CD14-positive monocyte (primary cell): ENCODE measurements at regions not wholly inside any gene's neighbourhood (a gene's known extent, or its start where the extent isn't known, plus 50 kb on each side); places are given as distances from the start of the nearest gene placed in this dataset.
A peak's percentile ranks its signal among the peaks of the same experiment; 100 is the strongest.

Source experiments
- DNase-seq, 3 donors: peaks; one replicate each; pipeline ENCODE4 v3.0.0-alpha.2; 2011 to 2022
- H2AFZ ChIP-seq: 2 replicates; pipeline ENCODE4 v1.6.0; 2012; ENCODE audit warnings: mild to moderate bottlenecking, low read depth, low read length, inconsistent platforms; ENCODE audit not compliant: insufficient read depth, poor library complexity, severe bottlenecking
- H3K27ac ChIP-seq, 2 donors: 1 replicate in 1 of 2; 2 replicates in 1 of 2; pipeline ENCODE4 v1.5.1; 2012 to 2013; ENCODE audit warnings: low read length in 2 of 2, control low read depth in 1 of 2, inconsistent platforms in 1 of 2, low read depth in 1 of 2, mild to moderate bottlenecking in 1 of 2
- H3K27me3 ChIP-seq, 2 donors: one replicate each; pipeline versions ENCODE4 v1.6.0 to v1.6.1; 2011 to 2013; ENCODE audit warnings: low read length in 2 of 2; ENCODE audit not compliant: control insufficient read depth in 2 of 2, insufficient read depth in 2 of 2
- H3K36me3 ChIP-seq, 2 donors: replicated peaks in 1 of 2; 1 replicate in 1 of 2; 2 replicates in 1 of 2; pipeline versions ENCODE4 v1.5.1 to v1.6.1; 2012 to 2013; ENCODE audit warnings: low read length in 2 of 2, control low read depth in 1 of 2, inconsistent platforms in 1 of 2, mild to moderate bottlenecking in 1 of 2; ENCODE audit not compliant: insufficient read depth in 2 of 2, control insufficient read depth in 1 of 2
- H3K4me1 ChIP-seq, 2 donors: 1 replicate in 1 of 2; 2 replicates in 1 of 2; pipeline versions ENCODE4 v1.5.1 to v1.6.1; 2012 to 2013; ENCODE audit warnings: low read length in 2 of 2, control low read depth in 1 of 2, inconsistent platforms in 1 of 2, mild to moderate bottlenecking in 1 of 2, moderate library complexity in 1 of 2; ENCODE audit not compliant: insufficient read depth in 2 of 2, control insufficient read depth in 1 of 2
- H3K4me2 ChIP-seq: replicated peaks from 2 replicates; pipeline ENCODE3; 2012; ENCODE audit warnings: low read length, moderate library complexity, mild to moderate bottlenecking; ENCODE audit not compliant: poor library complexity, severe bottlenecking; ENCODE audit errors: extremely low read depth
- H3K4me3 ChIP-seq, 3 experiments: fragments of 200-600 bp in 1 of 3; sonication (generic) in 1 of 3; replicated peaks in 1 of 3; 1 replicate in 2 of 3; 2 replicates in 1 of 3; pipeline ENCODE4 v1.5.1; 2011 to 2013; ENCODE audit warnings: low read length in 3 of 3, mild to moderate bottlenecking in 3 of 3, control low read depth in 2 of 3, low read depth in 2 of 3, inconsistent platforms in 1 of 3, moderate library complexity in 1 of 3
- H3K79me2 ChIP-seq: 2 replicates; pipeline ENCODE4 v1.6.0; 2012; ENCODE audit warnings: mild to moderate bottlenecking, control low read depth, inconsistent platforms, low read length, moderate library complexity; ENCODE audit not compliant: insufficient read depth
- H3K9ac ChIP-seq: 2 replicates; pipeline ENCODE4 v1.6.0; 2017; ENCODE audit warnings: low read length, mild to moderate bottlenecking; ENCODE audit not compliant: insufficient read depth, poor library complexity, severe bottlenecking
- H3K9me3 ChIP-seq, 2 donors: replicated peaks in 1 of 2; 1 replicate in 1 of 2; 2 replicates in 1 of 2; pipeline versions ENCODE4 v1.5.1 to v1.6.1; 2012 to 2013; ENCODE audit warnings: low read length in 2 of 2, control low read depth in 1 of 2; ENCODE audit not compliant: control insufficient read depth in 1 of 2, insufficient read depth in 1 of 2
- H4K20me1 ChIP-seq: 2 replicates; pipeline ENCODE4 v1.6.0; 2012; ENCODE audit warnings: mild to moderate bottlenecking, low read length, control low read depth, moderate library complexity; ENCODE audit not compliant: insufficient read depth
- H3K27ac Mint-ChIP-seq, 7 donors: one replicate each; pipeline ENCODE4 v1.8.0; 2020; ENCODE audit warnings: mild to moderate bottlenecking in 7 of 7, mixed read lengths in 7 of 7, moderate library complexity in 6 of 7, inconsistent platforms in 2 of 7
- H3K27me3 Mint-ChIP-seq, 3 donors: one replicate each; pipeline ENCODE4 v1.8.0; 2021 to 2022; ENCODE audit warnings: low read depth in 3 of 3, mild to moderate bottlenecking in 3 of 3, mixed read lengths in 3 of 3, moderate library complexity in 3 of 3, inconsistent platforms in 1 of 3
- H3K36me3 Mint-ChIP-seq, 2 donors: one replicate each; pipeline ENCODE4 v1.8.0; 2020; ENCODE audit warnings: mixed read lengths in 2 of 2, inconsistent platforms in 1 of 2, mild to moderate bottlenecking in 1 of 2
- H3K4me1 Mint-ChIP-seq: one replicate; pipeline ENCODE4 v1.8.0; 2020; ENCODE audit warnings: mild to moderate bottlenecking, mixed read lengths
- H3K4me3 Mint-ChIP-seq, 2 donors: one replicate each; pipeline ENCODE4 v1.8.0; 2020; ENCODE audit warnings: mild to moderate bottlenecking in 2 of 2, mixed read lengths in 2 of 2, moderate library complexity in 1 of 2
- H3K9me3 Mint-ChIP-seq, 7 donors: one replicate each; pipeline ENCODE4 v1.8.0; 2020 to 2022; ENCODE audit warnings: mixed read lengths in 7 of 7, mild to moderate bottlenecking in 6 of 7, moderate library complexity in 6 of 7, inconsistent platforms in 2 of 7
- CTCF ChIP-seq: fragments of 200-600 bp; IDR thresholded peaks from one replicate; pipeline ENCODE4 v1.8.0; 2022; ENCODE audit warnings: antibody characterized with exemption, mild to moderate bottlenecking
- WGBS: methylation state at CpG from one replicate; pipeline ENCODE4 v1.1.5; 2013; ENCODE audit warnings: missing lambda C conversion rate; ENCODE audit not compliant: insufficient coverage; 5-methylcytosine and 5-hydroxymethylcytosine counted together
- intact Hi-C, 2 donors: fragments of 100-400 bp; cut with micrococcal nuclease; formaldehyde crosslinking; loops; one replicate each; pipeline versions ENCODE4 v1.15.0 to v1.15.1; 2023

DNA sequence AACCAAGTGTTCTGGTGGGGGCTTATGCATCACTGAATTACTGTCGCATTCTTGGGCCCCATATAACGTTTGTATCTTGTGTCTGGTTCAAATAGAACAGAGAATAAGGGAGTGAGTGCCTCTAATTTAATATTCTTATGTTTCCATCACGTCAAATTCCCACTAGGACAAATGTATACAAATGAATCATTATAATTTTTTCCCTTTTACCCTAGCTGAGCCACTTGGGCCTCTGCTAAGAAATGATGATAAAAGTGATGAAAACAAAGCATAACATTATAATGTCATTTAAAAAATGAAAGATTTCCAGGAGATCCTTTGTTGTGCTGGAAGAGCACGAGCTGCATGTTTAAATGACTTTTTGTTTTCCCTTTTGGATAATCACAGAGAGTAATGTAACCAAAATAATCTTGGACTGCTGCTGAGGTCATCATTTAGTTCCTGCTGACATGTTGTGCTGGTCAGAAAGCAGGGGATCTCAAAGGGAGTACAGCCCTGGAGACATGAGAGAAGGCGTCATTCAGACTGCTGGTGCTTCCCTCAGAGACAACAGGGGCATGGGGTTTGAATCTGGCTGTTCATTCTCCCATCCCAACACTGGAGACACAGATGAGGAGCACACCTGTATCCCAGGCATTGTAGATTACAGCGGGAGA lies 105.1 kb upstream of the SCOC start:
- Histone ChIP-seq H3K36me3 (no peaks in the 10 kb centered on the region), H3K9ac (no peak overlapping the region), H3K27me3 (no peaks in the 10 kb centered on the region), H4K20me1 (no peaks in the 10 kb centered on the region), H3K4me3 (no peak overlapping the region), H3K79me2 (no peaks in the 10 kb centered on the region), H3K4me2 (no peak overlapping the region), H3K27ac (no peak overlapping the region), H2AFZ (no peak overlapping the region), H3K9me3 (no peaks in the 10 kb centered on the region), H3K4me1 (no peaks in the 10 kb centered on the region)
- Mint-ChIP-seq H3K27me3 (peaks cover 1 to 3% (median 3%) of the 10 kb centered on the region in 3 donors), H3K27ac (no peak overlapping the region), H3K9me3 (no peaks in the 10 kb centered on the region), H3K4me3 (no peak overlapping the region), H3K4me1 (no peaks in the 10 kb centered on the region), H3K36me3 (no peaks in the 10 kb centered on the region)
- intact Hi-C loops: no loop called here
- 100% methylated on average over 2 of the region's 6 CpGs for WGBS
- no peak for DNase-seq
- TF ChIP-seq CTCF: no peak

GRCh38 chr4:140267576-140267975 lies 105.9 kb upstream of the SCOC start:
- intact Hi-C loops: no loop called here

More at GRCh38 chr4:140267576-140267975, 105.9 kb upstream of the SCOC start:
- H3K4me1 Mint-ChIP-seq: no peaks in the 10 kb centered on the region
- WGBS: 92% methylated on average over 6 of the region's 14 CpGs
- Histone ChIP-seq H3K9ac (no peak overlapping the region), H3K27ac (no peak overlapping the region), H4K20me1 (no peaks in the 10 kb centered on the region), H3K9me3 (no peaks in the 10 kb centered on the region), H3K27me3 (no peaks in the 10 kb centered on the region), H3K79me2 (no peaks in the 10 kb centered on the region), H3K4me2 (no peak overlapping the region), H2AFZ (no peak overlapping the region), H3K36me3 (no peaks in the 10 kb centered on the region), H3K4me1 (no peaks in the 10 kb centered on the region), H3K4me3 (no peak overlapping the region)
- peaks cover 0 to 1% (median 0%) of the 10 kb centered on the region in 7 donors for H3K9me3 Mint-ChIP-seq
- no peak overlapping the region for H3K4me3 Mint-ChIP-seq
- no peak for TF ChIP-seq CTCF
- DNase-seq: no peak
- H3K27ac Mint-ChIP-seq: peak overlapping the region in 1 of 7 donors; percentile 17
- H3K36me3 Mint-ChIP-seq: no peaks in the 10 kb centered on the region
- peaks cover 1 to 3% (median 3%) of the 10 kb centered on the region in 3 donors for H3K27me3 Mint-ChIP-seq
